Keratinocyte (primary cell): ENCODE measurements at regions not wholly inside any gene's neighbourhood (a gene's known extent, or its start where the extent isn't known, plus 50 kb on each side); places are given as distances from the start of the nearest gene placed in this dataset.

Experiments
- DNase-seq: peaks from one replicate; pipeline ENCODE4 v3.0.0-alpha.2; 2011; ENCODE audit warnings: low read depth, missing footprints, low spot score
- FAIRE-seq: peaks from 2 replicates; lab custom pipeline; 2011; peaks lifted over from hg19 to GRCh38; lab: Jason Lieb, UNC
- H2AFZ ChIP-seq: 2 replicates; pipeline ENCODE4 v1.6.0; 2012; ENCODE audit warnings: low read length, control low read depth, inconsistent platforms; ENCODE audit not compliant: control insufficient read depth
- H3K27ac ChIP-seq: 2 replicates; pipeline ENCODE4 v1.5.1; 2011; ENCODE audit warnings: low read length; ENCODE audit not compliant: control insufficient read depth, insufficient read depth
- H3K27me3 ChIP-seq: 3 replicates; pipeline ENCODE4 v1.6.0; 2011; ENCODE audit warnings: low read length; ENCODE audit not compliant: control insufficient read depth, insufficient read depth; ENCODE audit errors: extremely low read depth
- H3K36me3 ChIP-seq, 2 experiments: 2 replicates in 1 of 2; 3 replicates in 1 of 2; pipeline ENCODE4 v1.5.1; 2011; ENCODE audit warnings: low read length in 2 of 2, mild to moderate bottlenecking in 1 of 2; ENCODE audit not compliant: control insufficient read depth in 2 of 2, insufficient read depth in 2 of 2; ENCODE audit errors: extremely low read depth in 1 of 2
- H3K4me1 ChIP-seq: 3 replicates; pipeline ENCODE4 v1.5.1; 2011; ENCODE audit warnings: low read length; ENCODE audit not compliant: control insufficient read depth, insufficient read depth; ENCODE audit errors: extremely low read depth
- H3K4me2 ChIP-seq: 3 replicates; pipeline ENCODE4 v1.6.0; 2011; ENCODE audit warnings: low read depth, low read length; ENCODE audit not compliant: control insufficient read depth, insufficient read depth; ENCODE audit errors: extremely low read depth
- H3K4me3 ChIP-seq, 3 experiments: fragments of 200-600 bp in 1 of 3; sonication (generic) in 1 of 3; 2 replicates in 2 of 3; 3 replicates in 1 of 3; pipeline ENCODE4 v1.5.1; 2011 to 2016; ENCODE audit warnings: low read length in 3 of 3, mild to moderate bottlenecking in 3 of 3, control low read depth in 2 of 3, inconsistent platforms in 1 of 3, low read depth in 1 of 3, mixed read lengths in 1 of 3, mixed run types in 1 of 3, moderate library complexity in 1 of 3; ENCODE audit not compliant: control insufficient read depth in 2 of 3, insufficient read depth in 2 of 3; ENCODE audit errors: extremely low read depth in 1 of 3
- H3K79me2 ChIP-seq: 2 replicates; pipeline ENCODE4 v1.6.0; 2012; ENCODE audit warnings: low read length; ENCODE audit not compliant: control insufficient read depth, insufficient read depth
- H3K9ac ChIP-seq: 3 replicates; pipeline ENCODE4 v1.6.0; 2011; ENCODE audit warnings: low read length; ENCODE audit not compliant: control insufficient read depth, insufficient read depth; ENCODE audit errors: extremely low read depth
- H3K9me1 ChIP-seq: 3 replicates; pipeline ENCODE4 v1.6.0; 2011; ENCODE audit warnings: low read length; ENCODE audit not compliant: control insufficient read depth, insufficient read depth; ENCODE audit errors: extremely low read depth
- H3K9me3 ChIP-seq: 2 replicates; pipeline ENCODE4 v1.5.1; 2012; ENCODE audit warnings: low read depth, low read length; ENCODE audit not compliant: control insufficient read depth
- H4K20me1 ChIP-seq: 3 replicates; pipeline ENCODE4 v1.6.0; 2011; ENCODE audit warnings: low read length; ENCODE audit not compliant: control insufficient read depth, insufficient read depth; ENCODE audit errors: extremely low read depth
- EZH2 ChIP-seq: IDR thresholded peaks from one replicate; pipeline ENCODE4 v1.6.1; 2012; ENCODE audit warnings: inconsistent platforms, mild to moderate bottlenecking, low read length, moderate library complexity
- dilution Hi-C: fragments of 300-500 bp; cut with MboI; formaldehyde crosslinking; loops from one replicate; pipeline ENCODE4 v1.7.0; 2020; ENCODE audit warnings: low sequenced_read_pairs; ENCODE audit not compliant: extremely low pct_ligation_motif_present
- TF ChIP-seq, protein P1 (sequence below), 3 experiments: IDR thresholded peaks in 1 of 3; conservative IDR thresholded peaks in 1 of 3; optimal IDR thresholded peaks in 1 of 3; 2 replicates in 2 of 3; 3 replicates in 1 of 3; pipeline versions ENCODE3 to v1.5.1; 2011; ENCODE audit warnings: low read length in 3 of 3, mild to moderate bottlenecking in 3 of 3, moderate library complexity in 2 of 3, control low read depth in 1 of 3, inconsistent platforms in 1 of 3; ENCODE audit not compliant: insufficient read depth in 2 of 3; ENCODE audit errors: extremely low read depth in 1 of 3

- Histone ChIP-seq H3K4me1 (peaks cover 16% of the 10 kb centered on the region), H3K4me2 (no peak overlapping the region), H2AFZ (no peak overlapping the region), H3K9me3 (no peaks in the 10 kb centered on the region), H3K27ac (no peak overlapping the region), H3K79me2 (no peaks in the 10 kb centered on the region), H4K20me1 (no peaks in the 10 kb centered on the region), H3K27me3 (no peaks in the 10 kb centered on the region), H3K9ac (no peak overlapping the region), H3K36me3 (no peaks in the 10 kb centered on the region), H3K4me3 (no peak overlapping the region), H3K9me1 (no peaks in the 10 kb centered on the region)
- dilution Hi-C loops = no loop called here
- DNase-seq (no peak), FAIRE-seq (no peak)
- TF ChIP-seq, protein P1, sequence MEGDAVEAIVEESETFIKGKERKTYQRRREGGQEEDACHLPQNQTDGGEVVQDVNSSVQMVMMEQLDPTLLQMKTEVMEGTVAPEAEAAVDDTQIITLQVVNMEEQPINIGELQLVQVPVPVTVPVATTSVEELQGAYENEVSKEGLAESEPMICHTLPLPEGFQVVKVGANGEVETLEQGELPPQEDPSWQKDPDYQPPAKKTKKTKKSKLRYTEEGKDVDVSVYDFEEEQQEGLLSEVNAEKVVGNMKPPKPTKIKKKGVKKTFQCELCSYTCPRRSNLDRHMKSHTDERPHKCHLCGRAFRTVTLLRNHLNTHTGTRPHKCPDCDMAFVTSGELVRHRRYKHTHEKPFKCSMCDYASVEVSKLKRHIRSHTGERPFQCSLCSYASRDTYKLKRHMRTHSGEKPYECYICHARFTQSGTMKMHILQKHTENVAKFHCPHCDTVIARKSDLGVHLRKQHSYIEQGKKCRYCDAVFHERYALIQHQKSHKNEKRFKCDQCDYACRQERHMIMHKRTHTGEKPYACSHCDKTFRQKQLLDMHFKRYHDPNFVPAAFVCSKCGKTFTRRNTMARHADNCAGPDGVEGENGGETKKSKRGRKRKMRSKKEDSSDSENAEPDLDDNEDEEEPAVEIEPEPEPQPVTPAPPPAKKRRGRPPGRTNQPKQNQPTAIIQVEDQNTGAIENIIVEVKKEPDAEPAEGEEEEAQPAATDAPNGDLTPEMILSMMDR (optimal IDR thresholded peaks at IDR 0.05 in 1 of 3, IDR thresholded peaks at IDR 0.05 in 1 of 3, conservative IDR thresholded peaks at IDR 0.05 in 1 of 3; ENCODE audit: extremely low read depth in 1 of 3, insufficient read depth in 2 of 3, low read length in 3 of 3) = no peak
- no peak for TF ChIP-seq EZH2
These were observed 312.0 kb downstream of the ALDH8A1 start for GRCh38 chr6:134637847-134638437.

GRCh38 chr6:134637282-134637681, 312.6 kb downstream of the ALDH8A1 start:
- H3K4me2 ChIP-seq = no peak overlapping the region
- no peaks in the 10 kb centered on the region for H3K36me3 ChIP-seq
- H2AFZ ChIP-seq = no peak overlapping the region
- TF ChIP-seq, protein P1 (optimal IDR thresholded peaks at IDR 0.05 in 1 of 3, IDR thresholded peaks at IDR 0.05 in 1 of 3, conservative IDR thresholded peaks at IDR 0.05 in 1 of 3; ENCODE audit: extremely low read depth in 1 of 3, insufficient read depth in 2 of 3, low read length in 3 of 3) = no peak
- TF ChIP-seq EZH2 = no peak
- DNase-seq (no peak), FAIRE-seq (no peak)
- peaks cover 13% of the 10 kb centered on the region for H3K4me1 ChIP-seq
- no peaks in the 10 kb centered on the region for H3K27me3 ChIP-seq
- dilution Hi-C loops = no loop called here
- no peaks in the 10 kb centered on the region for H3K9me1 ChIP-seq
- no peak overlapping the region for H3K9ac ChIP-seq
- H4K20me1 ChIP-seq = no peaks in the 10 kb centered on the region
- no peaks in the 10 kb centered on the region for H3K9me3 ChIP-seq
- no peak overlapping the region for H3K27ac ChIP-seq
- no peak overlapping the region for H3K4me3 ChIP-seq
- H3K79me2 ChIP-seq = no peaks in the 10 kb centered on the region
